Sigmoid colon (tissue), 6 donors: ENCODE measurements at regions not wholly inside any gene's neighbourhood (a gene's known extent, or its start where the extent isn't known, plus 50 kb on each side); places are given as distances from the start of the nearest gene placed in this dataset.

ENCODE experiments used
- DNase-seq: peaks from one replicate; pipeline ENCODE4 v3.0.0-alpha.2; 2019
- H3K27ac ChIP-seq, 4 donors: fragments of 200-600 bp; sonication (generic); one replicate each; pipeline ENCODE4 v1.5.1; 2016 to 2019; ENCODE audit warnings: mild to moderate bottlenecking in 1 of 4
- H3K27me3 ChIP-seq, 3 donors: fragments of 200-600 bp; sonication (generic); one replicate each; pipeline ENCODE4 v1.5.1; 2019; ENCODE audit warnings: mild to moderate bottlenecking in 1 of 3
- H3K36me3 ChIP-seq, 4 donors: fragments of 200-600 bp; sonication (generic); one replicate each; pipeline ENCODE4 v1.5.1; 2016 to 2019
- H3K4me1 ChIP-seq, 4 donors: fragments of 200-600 bp; sonication (generic); one replicate each; pipeline ENCODE4 v1.5.1; 2017 to 2019
- H3K4me3 ChIP-seq, 4 donors: fragments of 200-600 bp; sonication (generic); one replicate each; pipeline ENCODE4 v1.5.1; 2017 to 2019; ENCODE audit warnings: mild to moderate bottlenecking in 2 of 4, moderate library complexity in 1 of 4
- H3K9me3 ChIP-seq, 4 donors: fragments of 200-600 bp in 3 of 4; sonication (generic) in 3 of 4; one replicate each; pipeline versions ENCODE4 v1.5.1 to v1.6.1; 2013 to 2019
- EP300 ChIP-seq, 4 donors: sonication (generic); formaldehyde crosslinking; IDR thresholded peaks; one replicate each; pipeline ENCODE4 v1.6.1; 2017; ENCODE audit warnings: antibody characterized with exemption in 4 of 4
- POLR2A ChIP-seq, 2 donors: fragments of 450-650 bp; IDR thresholded peaks; one replicate each; pipeline ENCODE4 v1.6.1; 2016; ENCODE audit warnings: antibody characterized with exemption in 2 of 2, mild to moderate bottlenecking in 2 of 2, moderate library complexity in 2 of 2
- POLR2AphosphoS5 ChIP-seq, 4 donors: sonication (generic); formaldehyde crosslinking; IDR thresholded peaks; one replicate each; pipeline ENCODE4 v1.6.1; 2017; ENCODE audit warnings: antibody characterized with exemption in 4 of 4
- WGBS, 2 donors: extraction: QIAGEN DNeasy Blood & Tissue Kit; methylation state at CpG; one replicate each; pipeline ENCODE4 v1.1.7; 2013; 5-methylcytosine and 5-hydroxymethylcytosine counted together
- intact Hi-C: fragments of 100-400 bp; cut with DNase I; formaldehyde crosslinking; loops from one replicate; pipeline ENCODE4 v1.15.1; 2023
- TF ChIP-seq, protein P1 (sequence below), 4 experiments: fragments of 450-650 bp in 3 of 4; fragments of 200-600 bp in 1 of 4; IDR thresholded peaks; one replicate each; pipeline ENCODE4 v1.5.1; 2016 to 2019; ENCODE audit warnings: antibody characterized with exemption in 4 of 4, mild to moderate bottlenecking in 3 of 4, moderate library complexity in 2 of 4
- donor health status: healthy with polysubstance abuse.
- donor health status: healthy.

DNA sequence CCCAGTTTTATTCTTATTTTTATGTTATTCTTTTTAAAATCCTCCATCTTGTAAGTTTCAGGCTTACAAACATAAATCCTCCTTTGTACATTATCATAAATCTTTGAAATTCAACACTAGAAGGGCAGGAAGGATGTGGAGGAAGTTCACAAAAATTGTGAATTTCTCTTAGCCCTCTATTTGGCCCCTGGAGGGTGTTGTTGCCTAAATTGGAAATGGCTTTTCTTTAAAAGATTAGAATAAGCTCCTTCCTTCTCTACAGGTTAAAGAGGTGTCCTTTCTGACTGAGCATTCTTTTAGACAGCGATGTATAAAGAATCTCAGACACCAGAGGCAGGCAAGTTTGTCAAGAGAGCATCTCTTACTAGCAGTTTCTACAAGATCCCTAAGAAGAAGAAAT, 391.7 kb upstream of the OR4E1 start:
- Histone ChIP-seq H3K4me1 (peaks cover 0 to 7% (median 3%) of the 10 kb centered on the region in 4 donors), H3K27ac (no peak overlapping the region), H3K36me3 (no peaks in the 10 kb centered on the region), H3K27me3 (no peaks in the 10 kb centered on the region), H3K4me3 (no peak overlapping the region), H3K9me3 (no peaks in the 10 kb centered on the region)
- 46 to 84% methylated on average over 1 of the region's 1 CpG for WGBS, 2 donors
- TF ChIP-seq POLR2AphosphoS5 (IDR thresholded peaks at IDR 0.05) (no peak), EP300 (IDR thresholded peaks at IDR 0.05) (no peak)
- no peak for DNase-seq
- intact Hi-C loops = no loop called here

DNA sequence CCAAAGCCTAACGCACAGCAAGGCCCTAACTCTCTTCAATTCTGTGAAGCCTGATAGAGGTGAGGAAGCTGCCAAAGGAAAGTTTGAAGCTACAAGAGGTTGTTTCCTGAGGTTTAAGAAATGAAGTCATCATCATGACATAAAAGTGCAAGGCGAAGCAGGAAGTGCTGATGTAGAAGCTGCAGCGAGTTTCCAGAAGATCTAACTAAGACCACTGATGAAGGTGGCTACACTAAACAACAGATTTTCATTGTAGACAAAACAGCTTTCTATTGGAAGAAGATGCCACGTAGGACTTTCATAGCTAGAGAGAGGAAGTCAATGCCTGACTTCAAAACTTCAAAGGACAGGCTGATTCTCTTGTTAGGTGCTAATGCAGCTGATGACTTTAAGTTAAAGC, 385.6 kb upstream of the OR4E1 start:
- intact Hi-C loops = no loop called here
- Histone ChIP-seq H3K27ac (no peak overlapping the region), H3K27me3 (no peaks in the 10 kb centered on the region), H3K36me3 (no peaks in the 10 kb centered on the region), H3K4me1 (peaks cover 0 to 7% (median 0%) of the 10 kb centered on the region in 4 donors), H3K4me3 (no peak overlapping the region), H3K9me3 (peaks cover 0 to 8% (median 0%) of the 10 kb centered on the region in 4 donors)
- TF ChIP-seq, protein P1, sequence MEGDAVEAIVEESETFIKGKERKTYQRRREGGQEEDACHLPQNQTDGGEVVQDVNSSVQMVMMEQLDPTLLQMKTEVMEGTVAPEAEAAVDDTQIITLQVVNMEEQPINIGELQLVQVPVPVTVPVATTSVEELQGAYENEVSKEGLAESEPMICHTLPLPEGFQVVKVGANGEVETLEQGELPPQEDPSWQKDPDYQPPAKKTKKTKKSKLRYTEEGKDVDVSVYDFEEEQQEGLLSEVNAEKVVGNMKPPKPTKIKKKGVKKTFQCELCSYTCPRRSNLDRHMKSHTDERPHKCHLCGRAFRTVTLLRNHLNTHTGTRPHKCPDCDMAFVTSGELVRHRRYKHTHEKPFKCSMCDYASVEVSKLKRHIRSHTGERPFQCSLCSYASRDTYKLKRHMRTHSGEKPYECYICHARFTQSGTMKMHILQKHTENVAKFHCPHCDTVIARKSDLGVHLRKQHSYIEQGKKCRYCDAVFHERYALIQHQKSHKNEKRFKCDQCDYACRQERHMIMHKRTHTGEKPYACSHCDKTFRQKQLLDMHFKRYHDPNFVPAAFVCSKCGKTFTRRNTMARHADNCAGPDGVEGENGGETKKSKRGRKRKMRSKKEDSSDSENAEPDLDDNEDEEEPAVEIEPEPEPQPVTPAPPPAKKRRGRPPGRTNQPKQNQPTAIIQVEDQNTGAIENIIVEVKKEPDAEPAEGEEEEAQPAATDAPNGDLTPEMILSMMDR (IDR thresholded peaks at IDR 0.05) = no peak
- no peak for TF ChIP-seq EP300 (IDR thresholded peaks at IDR 0.05)
- TF ChIP-seq POLR2AphosphoS5 (IDR thresholded peaks at IDR 0.05) = no peak
- no peak for TF ChIP-seq POLR2A (IDR thresholded peaks at IDR 0.05)
- no peak for DNase-seq
- 78 to 80% methylated on average over 4 of the region's 4 CpGs for WGBS, 2 donors

DNA sequence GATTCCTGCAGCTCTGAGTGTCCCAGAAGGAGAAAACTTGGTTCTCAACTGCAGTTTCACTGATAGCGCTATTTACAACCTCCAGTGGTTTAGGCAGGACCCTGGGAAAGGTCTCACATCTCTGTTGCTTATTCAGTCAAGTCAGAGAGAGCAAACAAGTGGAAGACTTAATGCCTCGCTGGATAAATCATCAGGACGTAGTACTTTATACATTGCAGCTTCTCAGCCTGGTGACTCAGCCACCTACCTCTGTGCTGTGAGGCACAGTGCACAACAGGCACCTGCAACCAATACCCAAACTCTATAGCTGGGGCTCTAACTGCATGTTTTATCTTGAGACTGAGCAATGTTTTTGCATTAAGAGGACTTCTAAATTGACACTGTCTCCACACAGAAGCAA, 379.2 kb upstream of the OR4E1 start:
- H3K27me3 ChIP-seq = no peaks in the 10 kb centered on the region
- TF ChIP-seq POLR2AphosphoS5 (IDR thresholded peaks at IDR 0.05) = no peak
- no peak for TF ChIP-seq EP300 (IDR thresholded peaks at IDR 0.05)
- TF ChIP-seq POLR2A (IDR thresholded peaks at IDR 0.05) = no peak
- TF ChIP-seq, protein P1 (IDR thresholded peaks at IDR 0.05) = no peak
- DNase-seq = no peak
- no peaks in the 10 kb centered on the region for H3K36me3 ChIP-seq
- peak overlapping the region in 3 of 4 donors; percentile 43 to 54 (median 46) for H3K27ac ChIP-seq
- 53 to 56% methylated on average over 3 of the region's 3 CpGs for WGBS, 2 donors
- no peaks in the 10 kb centered on the region for H3K9me3 ChIP-seq
- intact Hi-C loops = no loop called here
- peaks cover 0 to 21% (median 13%) of the 10 kb centered on the region in 4 donors for H3K4me1 ChIP-seq
- H3K4me3 ChIP-seq = no peak overlapping the region

DNA sequence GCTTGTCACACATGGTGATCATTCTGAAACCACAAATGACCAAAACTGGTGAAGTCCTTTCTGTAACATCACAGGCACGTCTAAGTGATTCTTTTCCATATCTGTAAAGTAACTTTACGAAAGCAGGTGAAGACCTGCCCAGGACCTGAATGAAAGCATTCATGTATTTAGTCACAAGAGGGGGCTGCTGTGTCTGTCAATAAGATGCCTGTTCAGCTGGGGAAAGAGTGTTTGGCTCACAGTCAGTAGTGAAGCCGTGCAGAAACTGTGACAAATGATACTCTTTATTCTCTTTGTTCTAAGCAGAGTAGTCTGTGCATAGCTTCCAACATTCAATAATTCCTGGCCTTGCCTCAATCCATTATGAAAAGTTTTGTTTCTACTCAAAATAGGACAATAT, 373.5 kb upstream of the OR4E1 start:
- intact Hi-C loops = no loop called here
- H3K27me3 ChIP-seq = no peaks in the 10 kb centered on the region
- no peak for TF ChIP-seq EP300 (IDR thresholded peaks at IDR 0.05)
- TF ChIP-seq, protein P1 (IDR thresholded peaks at IDR 0.05) = no peak
- TF ChIP-seq POLR2AphosphoS5 (IDR thresholded peaks at IDR 0.05) = no peak
- no peak for TF ChIP-seq POLR2A (IDR thresholded peaks at IDR 0.05)
- H3K27ac ChIP-seq = no peak overlapping the region
- H3K4me3 ChIP-seq = no peak overlapping the region
- 17 to 22% methylated on average over 3 of the region's 3 CpGs for WGBS, 2 donors
- H3K9me3 ChIP-seq = no peaks in the 10 kb centered on the region
- no peak for DNase-seq
- H3K4me1 ChIP-seq = peaks cover 0 to 21% (median 10%) of the 10 kb centered on the region in 4 donors
- H3K36me3 ChIP-seq = no peaks in the 10 kb centered on the region

DNA sequence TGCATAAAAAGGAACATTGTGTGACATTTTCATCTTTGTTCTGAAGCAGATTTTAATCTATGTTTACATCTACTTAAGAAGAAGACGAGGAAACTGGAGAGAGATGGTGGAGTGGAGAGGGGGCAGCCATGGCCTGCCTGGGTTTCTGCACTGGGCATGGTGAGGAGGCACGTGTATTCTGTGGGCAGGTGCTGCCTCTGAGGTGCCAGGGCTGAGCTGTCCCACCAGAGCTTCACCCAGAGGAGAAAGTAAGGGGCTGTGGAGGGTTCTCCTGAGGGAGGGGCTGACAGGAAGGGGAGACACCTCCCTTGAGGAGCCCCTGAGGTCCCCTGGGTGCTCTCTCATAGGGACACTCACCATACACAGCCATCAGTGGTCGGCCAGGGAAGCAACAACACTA, 372.4 kb upstream of the OR4E1 start:
- intact Hi-C loops = no loop called here
- no peak overlapping the region for H3K27ac ChIP-seq
- TF ChIP-seq EP300 (IDR thresholded peaks at IDR 0.05) = no peak
- TF ChIP-seq POLR2AphosphoS5 (IDR thresholded peaks at IDR 0.05) = no peak
- TF ChIP-seq, protein P1 (IDR thresholded peaks at IDR 0.05) = no peak
- no peak for TF ChIP-seq POLR2A (IDR thresholded peaks at IDR 0.05)
- H3K36me3 ChIP-seq = no peaks in the 10 kb centered on the region
- H3K9me3 ChIP-seq = no peaks in the 10 kb centered on the region
- peaks cover 0 to 14% (median 5%) of the 10 kb centered on the region in 4 donors for H3K4me1 ChIP-seq
- H3K27me3 ChIP-seq = no peaks in the 10 kb centered on the region
- no peak for DNase-seq
- 59% methylated on average over 3 of the region's 3 CpGs for WGBS, 2 donors
- no peak overlapping the region for H3K4me3 ChIP-seq
